GM21515 (cell line): ENCODE measurements at regions not wholly inside any gene's neighbourhood (a gene's known extent, or its start where the extent isn't known, plus 50 kb on each side); places are given as distances from the start of the nearest gene placed in this dataset.

ENCODE experiments used
- ATAC-seq: cut with Tn5 transposase; IDR thresholded peaks from one replicate; pipeline ENCODE4 v1.9.1; 2021; ENCODE audit not compliant: unreplicated experiment

DNA sequence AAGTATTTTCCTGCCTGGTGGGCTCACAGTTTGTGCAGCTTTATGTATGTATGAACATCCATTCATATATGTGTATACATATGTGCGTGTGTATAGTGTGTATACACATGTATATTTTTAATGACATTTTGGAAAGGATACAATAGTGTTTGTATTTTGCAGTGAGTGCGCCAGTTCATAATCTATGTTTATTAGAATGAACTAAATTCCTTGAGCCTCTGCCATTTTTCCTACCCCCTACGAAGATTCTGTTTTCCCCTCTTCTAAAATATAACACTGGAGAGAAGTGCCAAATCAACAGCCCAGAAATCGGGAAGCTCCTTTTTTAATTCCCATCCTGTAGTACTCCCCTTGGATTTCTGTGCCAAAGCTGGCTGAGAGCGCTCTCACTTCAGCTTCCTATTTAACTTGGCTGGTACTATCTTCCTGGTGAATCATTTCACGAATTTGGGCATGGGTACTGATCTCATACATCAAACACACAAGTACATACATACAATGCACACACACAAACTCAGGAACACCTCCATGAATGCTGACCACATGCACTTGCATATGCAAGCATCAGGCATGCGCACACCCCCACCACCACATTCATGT lies 578.4 kb upstream of the WWC1 start:
- no peak for ATAC-seq

GRCh38 chr5:167713896-167714295 lies 577.5 kb upstream of the WWC1 start:
- no peak for ATAC-seq

DNA sequence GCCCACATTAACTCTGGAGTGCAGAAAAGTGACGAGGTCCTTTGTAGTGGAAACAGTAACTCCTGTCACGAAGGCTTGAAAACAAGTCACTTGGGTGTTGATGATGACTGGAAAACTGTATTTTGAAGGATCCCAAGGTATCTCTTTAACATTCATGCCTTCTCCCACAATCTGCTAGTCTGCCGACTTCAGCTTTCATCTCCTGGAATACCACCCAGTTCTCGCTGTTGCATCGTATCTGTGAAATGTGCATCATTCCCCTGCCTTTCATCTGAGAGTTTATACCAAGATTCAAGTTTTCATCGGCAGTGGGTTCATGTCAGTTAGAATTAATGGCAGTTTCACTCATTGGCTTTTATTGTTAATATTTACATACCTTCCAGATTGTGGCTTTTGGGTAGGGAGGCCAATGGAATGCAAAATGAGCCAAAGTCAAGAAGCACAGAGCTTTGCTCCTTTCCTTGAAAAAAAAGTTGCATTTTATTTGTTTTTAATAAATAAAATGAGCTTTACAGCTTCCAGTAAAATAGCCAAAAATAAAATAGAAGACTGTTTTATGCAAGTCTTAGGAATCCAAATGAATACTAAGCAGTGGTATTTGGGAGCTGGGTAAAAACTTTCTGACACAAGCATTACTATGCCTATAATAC lies 575.2 kb upstream of the WWC1 start:
- ATAC-seq, result no peak

GRCh38 chr5:167720259-167720658 lies 571.2 kb upstream of the WWC1 start:
- ATAC-seq, result no peak

GRCh38 chr5:167720676-167721260 lies 570.7 kb upstream of the WWC1 start:
- ATAC-seq, result no peak

DNA sequence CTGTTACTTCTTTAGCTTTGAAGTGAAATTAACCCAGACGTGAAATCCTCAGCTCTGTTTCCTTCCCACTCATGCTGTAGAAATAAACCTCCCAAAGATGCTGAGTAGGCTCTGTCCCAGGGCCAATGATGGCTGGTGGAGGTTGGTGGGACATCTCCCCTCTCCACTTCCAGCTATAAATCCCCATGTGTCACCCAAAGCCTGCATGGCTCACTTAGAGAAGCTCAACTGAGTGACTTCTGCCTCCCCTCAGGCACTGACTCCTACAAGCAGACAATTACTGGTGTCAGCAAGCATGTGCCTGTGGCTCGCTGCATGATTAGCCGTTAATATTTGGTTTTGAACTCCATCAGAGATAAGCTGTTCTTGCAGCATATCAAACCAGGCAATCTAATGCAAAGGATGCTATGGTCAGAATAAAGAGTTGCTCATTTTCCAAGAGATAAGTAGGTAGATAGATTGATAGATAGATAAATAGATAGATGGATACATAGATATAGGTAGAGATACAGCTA lies 569.5 kb upstream of the WWC1 start:
- ATAC-seq, result no peak

GRCh38 chr5:167723254-167723871 lies 568.1 kb upstream of the WWC1 start:
- peak; percentile 99 for ATAC-seq

DNA sequence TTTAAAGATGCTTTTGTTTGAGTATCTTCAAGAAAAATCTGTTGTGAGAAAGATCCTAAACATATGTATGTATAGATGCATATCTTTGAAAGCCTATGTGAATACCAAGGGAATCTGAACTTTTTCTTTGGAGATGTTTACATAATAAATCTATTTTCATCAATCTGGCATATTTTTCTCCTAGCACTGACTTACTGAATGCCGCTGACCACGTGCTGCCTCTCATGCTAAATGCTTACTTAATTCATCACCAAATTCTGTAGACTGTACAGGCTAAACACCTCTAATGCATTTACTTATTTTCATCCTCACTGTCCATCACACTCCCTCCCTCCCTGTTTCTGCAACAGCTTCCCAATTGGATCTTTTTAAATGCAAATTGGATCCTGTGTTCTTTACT lies 566.2 kb upstream of the WWC1 start:
- ATAC-seq, result no peak

DNA sequence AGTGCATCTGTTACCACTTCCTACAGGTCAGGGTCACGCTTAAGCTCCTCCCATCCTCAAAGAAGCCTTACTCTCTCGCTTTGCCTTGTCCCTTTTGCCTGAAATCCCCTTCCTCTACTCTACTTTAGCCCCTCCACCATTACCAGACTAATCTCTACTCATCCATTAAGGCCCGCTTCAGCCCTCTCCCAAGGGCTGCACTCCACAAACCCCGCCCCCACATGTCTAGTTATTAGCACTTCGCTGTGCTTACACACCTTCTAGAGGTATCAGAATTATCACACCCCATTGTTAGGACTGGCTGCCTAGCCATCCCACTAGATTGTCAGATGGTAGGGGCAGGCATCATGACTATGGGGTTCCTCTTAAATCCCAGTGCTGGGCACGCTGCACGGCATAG lies 565.7 kb upstream of the WWC1 start:
- ATAC-seq, result no peak

DNA sequence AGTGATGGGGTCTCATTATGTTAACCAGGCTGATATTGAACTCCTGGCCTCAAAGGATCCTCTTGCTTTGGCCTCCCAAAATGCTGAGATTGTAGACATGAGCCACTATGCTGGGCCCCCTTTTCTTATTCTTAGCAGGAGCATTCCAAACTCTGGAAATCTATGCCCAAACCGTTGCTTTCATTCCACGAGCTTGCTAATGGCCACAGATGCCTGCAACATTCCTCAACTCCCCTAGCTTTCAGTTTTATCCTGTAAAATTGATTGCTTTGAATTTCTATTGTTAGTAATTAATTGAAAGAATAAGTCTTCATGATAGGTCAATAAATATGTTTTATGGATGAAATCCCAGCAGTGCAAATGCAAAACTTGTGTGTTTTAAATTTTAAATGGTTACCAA lies 564.8 kb upstream of the WWC1 start:
- ATAC-seq, result no peak

- no peak for ATAC-seq
These were observed 561.3 kb upstream of the WWC1 start for GRCh38 chr5:167730121-167730520.

DNA sequence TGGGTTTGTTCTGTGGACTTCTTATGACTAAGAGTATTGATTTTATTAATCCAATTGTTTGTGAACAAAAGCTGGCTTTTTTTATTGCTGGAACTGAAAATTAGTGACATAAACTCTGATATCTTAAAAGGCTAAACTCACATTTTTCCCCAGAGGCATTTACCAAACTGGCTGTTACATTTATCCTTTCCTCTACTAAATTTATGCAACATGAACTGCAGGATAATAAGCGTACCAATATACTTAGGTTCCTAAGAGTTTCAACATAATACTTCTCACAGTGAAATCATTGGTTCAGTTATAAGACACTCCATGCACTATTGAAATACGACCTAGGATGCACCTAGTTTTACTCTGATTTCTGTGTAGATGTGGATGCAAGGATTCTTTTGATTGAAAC lies 560.8 kb upstream of the WWC1 start:
- ATAC-seq, result no peak

DNA sequence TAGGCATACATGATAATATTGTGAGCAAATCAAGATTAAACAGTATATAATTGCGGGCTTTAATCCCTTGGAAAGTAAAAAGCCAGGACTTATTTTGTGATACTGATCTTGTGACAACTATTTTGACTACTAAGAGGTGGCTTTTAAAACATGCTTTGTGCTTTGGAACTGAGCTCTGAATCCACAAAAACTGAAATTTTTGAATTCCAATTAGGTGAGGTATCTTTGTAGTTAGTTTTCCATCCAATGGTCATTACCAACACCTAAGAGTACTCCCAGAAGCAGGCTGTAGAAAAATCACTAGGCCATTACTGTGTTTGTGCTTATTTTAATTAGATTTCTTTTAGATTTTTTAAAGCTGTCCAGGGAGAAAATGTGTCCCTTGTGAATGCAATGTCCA lies 559.5 kb upstream of the WWC1 start:
- ATAC-seq, result no peak

DNA sequence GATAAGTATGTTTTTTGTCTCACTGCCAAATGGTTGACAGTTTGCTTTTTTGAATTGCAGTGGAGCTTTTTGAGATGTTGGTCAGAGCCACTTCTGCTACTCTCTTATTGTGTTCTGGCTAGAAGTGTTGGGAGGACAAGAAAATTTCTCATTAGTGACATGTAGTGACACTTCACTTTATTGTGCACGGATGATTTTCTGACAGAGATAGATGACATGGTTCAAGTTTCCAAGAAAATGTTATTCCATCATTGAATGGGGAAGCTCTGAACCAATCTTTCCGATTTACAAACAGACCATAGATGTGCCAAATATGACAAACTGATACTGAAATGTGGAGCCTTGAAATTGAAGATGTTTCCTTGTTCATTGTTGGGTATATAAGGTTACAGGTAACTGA lies 558.9 kb upstream of the WWC1 start:
- no peak for ATAC-seq

DNA sequence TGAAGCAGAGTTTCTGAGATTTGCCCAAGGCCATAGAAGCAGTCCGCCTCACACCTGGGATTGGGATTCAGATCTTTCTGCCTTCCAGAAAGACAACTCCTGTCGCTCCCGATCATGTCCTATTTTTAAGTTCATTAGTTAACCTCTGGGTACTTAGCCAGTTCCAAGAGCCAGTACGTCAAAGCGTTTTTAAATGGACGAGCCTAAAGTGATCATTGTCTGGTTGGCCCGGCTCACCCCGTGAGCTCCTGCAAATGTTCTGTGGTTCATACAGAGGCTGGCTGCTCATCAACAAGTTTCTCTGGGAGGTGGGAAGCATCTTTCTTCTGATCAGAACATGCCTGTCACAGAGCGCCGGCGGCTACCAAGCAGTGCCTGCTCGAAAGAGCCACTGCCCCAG lies 554.5 kb upstream of the WWC1 start:
- ATAC-seq, result no peak

DNA sequence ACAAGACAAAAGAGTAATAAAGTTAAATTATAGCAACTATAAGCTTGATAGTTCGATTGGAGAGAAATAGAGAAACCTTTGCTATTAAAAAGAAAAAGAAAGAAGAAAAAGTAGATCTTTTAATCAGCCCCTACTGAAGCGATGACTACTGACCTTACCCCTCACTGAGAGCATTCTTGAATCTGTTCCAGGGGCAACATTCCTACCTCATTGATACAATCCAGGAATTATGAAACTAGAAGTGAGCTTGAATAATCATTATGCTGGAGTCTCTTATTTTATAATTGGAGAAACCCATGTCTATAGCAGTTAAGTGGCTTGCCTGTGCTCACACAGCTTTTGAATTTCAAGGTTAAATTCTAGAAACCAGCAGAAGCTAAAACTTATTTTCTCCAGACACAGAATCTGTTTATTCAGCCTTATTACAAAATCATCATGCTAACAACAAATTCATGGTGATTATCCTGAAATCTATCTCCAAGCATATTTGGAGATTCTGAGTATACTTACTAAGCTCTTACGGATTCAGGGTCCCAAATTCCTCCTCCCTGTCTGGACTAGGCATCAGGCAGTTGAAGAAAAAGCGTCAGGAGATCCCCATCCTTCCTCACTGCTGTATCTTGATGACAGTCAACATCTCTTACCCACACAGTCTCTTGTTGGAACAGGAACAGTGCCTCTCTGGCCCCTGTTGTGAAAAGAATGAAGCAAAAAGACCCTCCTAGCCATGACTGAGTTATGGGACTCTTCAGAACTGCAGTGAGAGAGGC lies 547.6 kb upstream of the WWC1 start:
- ATAC-seq, result no peak

DNA sequence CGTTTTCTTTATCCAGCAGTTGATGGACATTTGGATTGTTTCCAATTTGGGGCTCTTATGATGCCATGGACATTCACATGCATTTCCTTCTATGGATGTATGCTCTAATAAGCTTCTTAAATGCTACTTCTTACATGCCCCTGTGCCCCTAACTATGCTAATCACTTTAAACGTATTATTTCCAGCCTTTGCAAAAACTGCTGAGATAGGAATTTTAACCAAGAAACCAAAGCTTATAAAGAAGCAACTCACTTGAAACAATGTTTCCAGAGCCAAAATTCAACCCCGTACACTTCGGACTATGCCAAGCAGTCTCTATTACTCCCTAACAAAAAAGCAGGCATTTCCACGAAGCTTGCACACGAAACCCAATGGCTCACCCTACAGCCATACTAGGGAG lies 545.6 kb upstream of the WWC1 start:
- no peak for ATAC-seq

GRCh38 chr5:167750586-167750985 lies 540.9 kb upstream of the WWC1 start:
- no peak for ATAC-seq

DNA sequence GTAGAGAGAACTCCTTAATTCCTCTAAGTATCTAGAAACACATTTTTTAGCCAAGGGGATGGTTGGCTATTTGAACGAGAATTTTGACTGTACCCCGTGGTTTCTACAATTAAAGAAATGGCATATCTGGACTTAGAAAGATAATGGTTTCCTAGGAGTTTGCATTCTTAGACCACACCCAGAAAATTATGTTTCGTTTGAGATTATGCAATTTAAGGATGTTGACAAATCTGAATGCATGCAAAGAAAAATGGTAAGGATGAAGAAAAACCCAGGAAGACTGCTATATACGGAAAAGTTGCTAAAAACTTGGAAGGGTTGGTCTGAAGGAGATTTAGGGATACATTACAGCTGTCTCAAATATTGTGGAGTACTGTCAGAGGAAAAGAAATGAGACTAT lies 538.5 kb upstream of the WWC1 start:
- ATAC-seq, result no peak

GRCh38 chr5:167753725-167754490 lies 537.5 kb upstream of the WWC1 start:
- ATAC-seq, result no peak
